SHP77 treated with DMSO at 0.1 percent for 48 hours (cell line): ENCODE measurements at regions not wholly inside any gene's neighbourhood (a gene's known extent, or its start where the extent isn't known, plus 50 kb on each side); places are given as distances from the start of the nearest gene placed in this dataset.

Experiments used
- DNase-seq: peaks from one replicate; lab custom pipeline; 2025; lab: John Stamatoyannopoulos, UW

- no peak for DNase-seq
These were observed 498.3 kb upstream of the EEF2KMT start for GRCh38 chr16:5595849-5596248.

- DNase-seq, result no peak
These were observed 492.8 kb upstream of the EEF2KMT start for GRCh38 chr16:5590416-5590815.

GRCh38 chr16:5589812-5590373 is 492.3 kb upstream of the EEF2KMT start:
- DNase-seq, result no peak

- DNase-seq, result no peak
These were observed 486.5 kb upstream of the EEF2KMT start for GRCh38 chr16:5584109-5584508.

- no peak for DNase-seq
These were observed 484.9 kb upstream of the EEF2KMT start for GRCh38 chr16:5582529-5582928.

GRCh38 chr16:5581908-5582307 is 484.3 kb upstream of the EEF2KMT start:
- DNase-seq, result no peak

- no peak for DNase-seq
These were observed 483.8 kb upstream of the EEF2KMT start for GRCh38 chr16:5581428-5581827.

GRCh38 chr16:5580772-5581171 is 483.2 kb upstream of the EEF2KMT start:
- DNase-seq, result no peak

- DNase-seq, result no peak
These were observed 482.7 kb upstream of the EEF2KMT start for GRCh38 chr16:5580296-5580695.

- no peak for DNase-seq
These were observed 481.4 kb upstream of the EEF2KMT start for GRCh38 chr16:5578980-5579379.

- no peak for DNase-seq
These were observed 479.9 kb upstream of the EEF2KMT start for GRCh38 chr16:5577463-5577862.

- DNase-seq, result no peak
These were observed 478.2 kb upstream of the EEF2KMT start for GRCh38 chr16:5575646-5576245.

GRCh38 chr16:5575121-5575520 is 477.5 kb upstream of the EEF2KMT start:
- DNase-seq, result no peak

GRCh38 chr16:5572056-5572455 is 474.5 kb upstream of the EEF2KMT start:
- DNase-seq, result no peak

- DNase-seq, result no peak
These were observed 473.9 kb upstream of the EEF2KMT start for GRCh38 chr16:5571446-5571845.

- DNase-seq, result no peak
These were observed 464.2 kb upstream of the EEF2KMT start for GRCh38 chr16:5561800-5562199.

- no peak for DNase-seq
These were observed 462.5 kb upstream of the EEF2KMT start for GRCh38 chr16:5560084-5560483.

- DNase-seq, result no peak
These were observed 460.4 kb upstream of the EEF2KMT start for GRCh38 chr16:5557966-5558365.

- no peak for DNase-seq
These were observed 459.9 kb upstream of the EEF2KMT start for GRCh38 chr16:5557448-5557847.

- DNase-seq, result no peak
These were observed 458.7 kb upstream of the EEF2KMT start for GRCh38 chr16:5556158-5556810.

GRCh38 chr16:5551909-5552308 is 454.3 kb upstream of the EEF2KMT start:
- DNase-seq, result no peak

GRCh38 chr16:5549802-5550201 is 452.2 kb upstream of the EEF2KMT start:
- no peak for DNase-seq

- no peak for DNase-seq
These were observed 443.8 kb upstream of the EEF2KMT start for GRCh38 chr16:5541356-5541755.

- DNase-seq, result no peak
These were observed 439.8 kb upstream of the EEF2KMT start for GRCh38 chr16:5537347-5537746.
